NCI-H345 treated with DMSO at 0.1 percent for 48 hours (cell line): ENCODE measurements at regions not wholly inside any gene's neighbourhood (a gene's known extent, or its start where the extent isn't known, plus 50 kb on each side); places are given as distances from the start of the nearest gene placed in this dataset.
"Not testable (repeated sequence)": the region's sequence is repeated elsewhere in the genome, so short reads cannot be mapped to it uniquely, and the experiment has no call there.

Experiments used
- DNase-seq: peaks from one replicate; lab custom pipeline; 2025; ENCODE audit not compliant: unreplicated experiment; lab: John Stamatoyannopoulos, UW

DNA sequence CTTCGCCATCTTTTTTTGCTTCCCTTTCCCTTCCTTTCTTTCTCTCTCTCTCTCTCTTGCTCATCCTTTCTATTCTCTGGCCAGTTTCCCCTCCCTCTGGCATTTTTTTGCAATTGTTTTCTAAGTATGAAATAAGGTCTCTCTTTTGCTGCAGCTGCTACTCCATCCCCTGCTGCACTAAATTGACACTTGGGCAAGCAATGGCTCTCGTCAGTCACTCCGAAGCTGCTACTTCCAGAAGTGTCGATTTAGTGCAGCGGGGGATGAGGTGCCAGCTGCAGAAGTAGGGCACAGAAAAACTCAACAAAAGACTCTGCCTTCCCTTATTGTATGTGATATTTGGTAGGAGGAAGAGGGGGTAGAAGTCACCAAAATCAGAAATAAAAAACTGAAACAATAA is 642.3 kb downstream of the RWDD3 start:
- DNase-seq: peak; percentile 23

DNA sequence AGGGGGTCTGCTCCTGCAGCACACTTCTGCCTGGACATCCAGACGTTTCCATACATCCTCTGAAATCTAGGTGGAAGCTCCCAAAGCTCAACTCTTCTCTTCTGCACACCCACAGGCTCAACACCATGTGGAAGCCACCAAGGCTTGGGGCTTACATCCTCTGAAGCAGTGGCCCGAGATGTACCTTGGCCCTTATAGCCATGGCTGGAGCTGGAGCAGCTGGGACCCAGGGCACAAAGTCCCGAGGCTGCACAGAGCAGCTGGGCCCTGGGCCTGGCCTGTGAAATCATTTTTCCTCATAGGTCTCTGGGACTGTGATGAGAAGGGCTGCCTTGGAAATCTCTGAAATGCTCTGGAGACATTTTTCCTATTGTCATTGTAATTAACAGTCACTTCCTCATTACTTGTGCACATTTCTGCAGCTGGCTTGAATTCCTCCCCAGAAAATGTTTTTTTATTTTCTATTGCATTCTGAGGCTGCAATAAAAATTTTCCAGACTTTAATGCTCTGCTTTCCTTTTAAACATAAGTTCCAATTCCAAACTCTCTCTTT is 645.6 kb downstream of the RWDD3 start:
- DNase-seq: no peak

DNA sequence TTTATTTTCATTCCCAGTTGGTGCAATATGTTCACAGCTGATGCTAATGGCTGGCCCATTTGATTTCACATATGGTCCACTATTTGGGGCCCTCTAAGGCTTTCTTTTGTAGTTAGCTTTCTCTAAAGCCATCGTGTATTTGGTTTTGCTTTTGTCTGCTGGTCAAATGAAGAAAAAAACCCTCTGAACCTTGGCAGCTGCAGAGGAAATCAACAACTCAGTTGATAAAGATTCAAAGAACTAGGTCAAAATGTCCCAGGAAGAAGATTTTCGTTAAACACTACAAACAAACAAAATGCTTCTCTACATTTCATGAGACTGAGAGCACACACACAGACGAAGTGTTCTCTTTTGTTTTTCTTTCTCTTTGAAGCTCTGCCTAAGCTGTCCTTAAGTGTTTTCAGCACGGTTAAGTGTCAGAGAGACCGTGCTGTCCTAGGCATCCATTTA is 655.0 kb downstream of the RWDD3 start:
- peak; percentile 15 for DNase-seq

DNA sequence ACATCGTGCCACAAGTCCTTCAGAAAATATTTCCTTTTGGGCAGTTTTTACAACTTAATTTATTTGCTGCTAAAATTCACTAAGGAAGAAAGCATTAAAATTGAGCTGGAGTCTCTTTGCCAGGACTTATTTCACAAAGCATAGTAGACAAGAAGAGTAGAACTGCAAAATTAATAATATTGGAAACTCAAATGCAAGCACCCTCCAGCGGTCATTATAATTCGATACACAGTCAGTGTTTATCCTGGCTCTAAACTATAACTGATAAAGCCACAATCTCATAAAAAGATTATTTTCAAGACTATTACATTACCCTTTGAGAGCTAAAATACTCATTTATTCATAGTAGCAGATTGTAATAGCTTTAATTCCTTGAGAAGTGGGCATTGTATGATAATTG is 655.4 kb downstream of the RWDD3 start:
- no peak for DNase-seq

DNA sequence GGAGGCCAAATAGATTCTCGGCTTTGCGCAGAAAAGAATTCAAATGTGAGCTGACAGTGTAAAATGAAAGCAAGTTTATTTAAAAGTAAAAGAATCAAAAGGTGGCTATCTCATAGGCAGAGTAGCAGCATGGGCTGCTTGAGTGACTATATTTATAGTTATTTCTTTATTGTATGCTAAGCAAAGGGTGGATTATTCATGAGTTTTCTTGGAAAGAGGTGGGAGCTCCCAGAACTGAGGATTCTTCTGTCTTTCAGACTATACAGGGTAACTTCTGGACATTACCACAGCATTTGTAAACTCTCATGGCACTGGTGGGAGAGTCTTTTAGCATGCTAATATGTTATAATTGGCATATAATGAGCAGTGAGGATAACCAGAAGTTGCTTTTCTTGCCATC is 659.9 kb downstream of the RWDD3 start:
- DNase-seq: no peak

DNA sequence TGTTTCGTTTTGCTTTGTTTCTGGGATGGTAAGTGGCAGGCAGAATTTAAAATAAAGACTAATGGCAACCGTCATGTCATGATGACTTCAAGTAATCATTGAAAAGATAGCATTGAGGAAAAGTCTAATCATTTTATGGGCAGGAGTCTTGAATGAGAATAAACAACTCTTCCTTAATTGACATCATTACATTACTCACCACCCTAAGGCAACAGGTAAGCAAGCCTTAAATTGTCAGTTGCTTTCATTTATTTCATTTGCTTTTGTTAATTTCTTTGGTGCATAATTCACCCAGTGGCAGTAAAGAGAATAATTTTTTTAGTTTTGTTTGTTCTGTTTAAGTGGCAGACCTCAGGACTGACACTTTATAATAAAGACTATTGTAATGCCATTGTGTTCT is 669.0 kb downstream of the RWDD3 start:
- DNase-seq: no peak

DNA sequence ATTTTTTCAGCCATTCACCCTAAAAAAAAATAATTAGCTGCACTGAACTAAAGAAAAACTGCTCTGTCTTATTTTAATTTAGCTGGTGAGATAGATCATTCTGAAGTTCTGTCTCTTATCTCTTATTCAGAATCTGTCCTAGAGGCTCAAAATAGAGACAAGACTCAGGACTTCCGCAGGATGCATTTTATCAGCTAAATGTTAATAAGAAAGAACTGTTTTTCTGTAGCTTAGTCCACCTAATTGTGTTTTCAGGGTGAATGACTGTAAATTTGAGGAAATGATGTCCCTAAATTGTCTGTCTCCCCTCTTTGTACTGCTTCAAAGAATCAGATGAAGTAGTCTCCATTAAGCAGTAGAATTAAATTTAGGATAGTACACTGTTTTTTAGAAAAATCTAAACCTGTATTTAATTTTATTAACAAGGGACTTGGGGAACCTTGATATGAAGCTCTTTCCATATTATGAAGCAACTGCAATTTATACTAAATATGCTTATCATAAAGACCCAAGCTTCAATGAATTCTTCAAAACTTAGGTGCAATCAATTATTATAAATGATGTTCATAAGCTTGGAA is 671.9 kb downstream of the RWDD3 start:
- DNase-seq: no peak

DNA sequence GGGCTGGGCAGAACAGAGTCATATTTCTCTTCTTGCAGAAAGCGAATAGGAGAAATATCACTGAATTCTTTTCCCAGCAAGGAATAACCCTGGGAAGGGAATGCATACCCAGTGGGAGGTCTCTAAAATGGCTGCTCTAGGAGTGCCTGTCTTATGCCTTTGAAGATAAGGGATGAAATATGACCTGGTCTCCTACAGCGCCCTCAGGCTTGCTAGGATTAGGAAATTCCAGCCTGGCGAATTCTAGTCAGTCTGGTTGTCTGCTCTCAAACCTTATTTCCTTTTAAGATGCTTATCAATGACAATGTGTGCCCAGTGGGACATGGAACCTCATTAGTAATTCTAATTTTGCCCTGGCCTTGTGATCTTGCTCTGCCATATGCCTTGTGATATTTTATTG is 677.7 kb downstream of the RWDD3 start:
- DNase-seq: not testable (repeated sequence)

DNA sequence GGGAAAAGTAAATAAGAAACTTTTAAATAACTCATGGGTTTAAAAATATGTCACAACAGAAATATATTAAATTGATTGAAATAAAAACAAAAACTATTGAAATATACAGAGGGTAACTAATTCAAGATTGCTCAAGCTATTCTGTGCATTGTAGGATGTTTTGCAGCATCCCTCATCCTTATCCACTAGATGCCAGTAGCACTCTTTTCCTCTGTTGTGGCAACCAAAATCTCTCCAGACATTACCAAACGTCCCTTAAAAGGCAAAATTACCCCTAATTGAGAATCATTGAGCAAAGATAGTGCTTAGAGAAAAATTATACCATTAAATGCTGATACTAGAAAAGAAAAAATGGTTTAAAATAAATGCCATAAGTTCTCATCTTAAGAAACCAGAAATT is 682.6 kb downstream of the RWDD3 start:
- DNase-seq: no peak

DNA sequence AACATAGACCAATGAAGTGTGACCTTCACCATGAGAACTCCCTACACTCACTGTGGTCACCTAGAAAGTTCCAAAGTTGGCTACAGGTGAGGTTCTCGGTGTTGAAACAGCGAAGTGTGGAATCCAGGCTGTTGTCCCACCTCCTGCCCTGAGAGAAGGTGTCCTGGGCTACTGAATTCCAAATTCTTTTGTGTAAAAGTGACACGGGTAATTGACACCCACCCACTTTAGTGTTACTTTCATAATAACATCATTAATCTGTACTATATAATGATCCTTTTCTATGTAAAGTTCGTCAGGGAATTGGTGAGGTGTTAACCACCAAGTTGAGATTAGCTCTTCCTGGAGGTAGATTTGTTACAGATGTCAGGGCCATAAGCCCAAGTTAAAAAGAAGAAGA is 690.7 kb downstream of the RWDD3 start:
- no peak for DNase-seq

DNA sequence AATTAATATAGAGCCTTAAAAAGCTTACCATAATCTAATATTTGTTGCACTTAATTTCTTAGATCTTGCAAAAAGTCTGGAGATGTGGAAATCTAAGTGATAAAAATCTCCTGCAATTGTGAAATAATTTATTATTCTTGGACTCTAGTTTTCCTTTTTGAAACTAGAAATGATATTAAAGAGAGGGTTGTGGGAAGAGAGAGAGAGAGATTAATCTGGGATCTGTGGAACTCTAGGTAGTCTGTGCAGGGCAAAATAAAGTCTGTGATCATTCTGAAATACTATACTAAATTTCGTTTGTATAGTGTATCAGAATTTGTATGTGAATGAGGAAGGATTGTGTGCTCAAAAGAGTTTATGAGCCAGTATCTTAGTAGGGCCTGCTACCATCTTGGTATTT is 692.3 kb downstream of the RWDD3 start:
- DNase-seq: no peak

DNA sequence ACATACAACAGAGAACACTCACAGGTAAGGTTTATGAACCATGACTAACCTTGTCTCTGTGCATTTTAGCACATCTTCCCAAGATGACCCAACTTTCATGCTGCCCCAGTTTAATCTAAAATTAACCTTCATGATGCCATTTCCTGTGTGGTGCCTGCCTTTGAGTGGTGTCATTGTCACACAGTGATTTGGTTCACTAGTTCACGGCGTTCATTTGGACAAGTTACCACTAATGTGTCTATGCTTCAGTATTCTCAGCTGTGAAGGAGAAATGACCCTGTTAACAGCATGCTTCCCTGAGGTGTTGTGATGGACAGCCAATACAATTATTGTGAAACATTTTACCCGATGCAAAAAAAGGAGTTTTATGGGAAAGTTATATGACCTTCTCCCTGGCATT is 693.1 kb downstream of the RWDD3 start:
- DNase-seq: no peak

DNA sequence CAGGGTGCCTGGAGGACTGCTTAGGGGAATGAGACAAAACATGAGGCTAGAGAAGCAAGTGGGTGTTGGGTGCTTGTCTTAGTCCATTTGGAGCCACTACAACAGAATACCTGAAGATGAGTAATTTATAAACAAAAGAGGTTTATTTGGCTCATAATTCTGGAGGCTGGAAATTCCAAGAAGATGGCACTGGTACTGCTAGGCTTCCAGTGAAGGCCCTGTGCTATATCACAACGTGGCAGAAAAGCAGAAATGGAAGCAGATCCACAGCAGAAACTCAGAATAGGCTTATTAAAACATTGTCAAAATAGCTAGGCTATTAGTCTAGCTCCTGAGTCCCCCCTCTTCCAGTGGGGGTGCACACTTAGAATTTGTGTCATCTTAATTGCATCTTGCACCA is 701.7 kb downstream of the RWDD3 start:
- no peak for DNase-seq

DNA sequence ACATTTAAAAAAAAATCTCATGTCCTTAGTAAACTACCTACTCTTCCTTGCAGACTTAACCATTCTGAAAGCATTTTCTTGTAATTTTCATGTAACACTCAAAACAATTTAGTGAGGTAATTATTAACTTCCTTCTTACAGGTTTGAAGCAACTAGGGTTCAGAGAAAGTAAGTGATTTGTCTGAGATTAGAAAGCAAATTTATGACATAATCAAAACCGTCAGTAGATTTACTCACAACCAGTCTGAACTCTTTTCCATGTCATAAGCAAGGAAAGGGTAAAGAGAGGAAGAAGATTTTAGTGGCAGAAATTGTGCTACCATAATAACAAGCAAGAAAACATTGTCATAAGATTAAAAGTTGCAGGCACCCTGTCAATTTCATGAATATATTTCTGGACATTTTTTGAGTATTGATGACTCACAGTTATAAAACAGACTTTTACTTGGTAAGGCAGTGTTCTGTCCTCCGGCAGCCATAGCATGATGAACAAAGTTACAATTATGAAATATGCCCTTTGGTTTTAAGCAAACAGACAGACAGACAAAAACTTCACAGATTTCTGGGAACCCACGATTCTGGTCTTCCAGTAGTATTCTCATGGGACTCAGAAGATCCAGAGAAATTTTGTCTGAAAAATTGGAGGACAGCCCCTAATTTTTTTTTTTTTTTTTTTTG is 707.2 kb downstream of the RWDD3 start:
- DNase-seq: no peak

DNA sequence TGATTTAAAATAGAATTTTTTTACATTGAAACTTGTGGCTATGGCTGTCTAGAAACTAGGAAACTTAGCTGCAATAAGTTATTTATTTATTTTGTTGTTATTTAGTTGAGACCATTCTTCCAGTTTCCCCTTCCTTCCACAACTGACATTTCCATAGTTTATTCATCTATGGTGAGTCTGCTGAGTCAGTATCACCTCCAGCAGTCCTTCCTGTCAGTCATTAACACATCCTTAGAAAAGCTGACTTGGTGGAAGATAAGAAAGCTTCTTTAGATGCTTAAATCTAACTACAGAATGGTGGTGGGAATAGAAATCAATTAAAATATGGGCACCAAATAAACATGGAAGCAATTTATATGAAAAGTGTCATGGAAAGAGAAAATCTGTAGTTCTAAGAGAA is 714.0 kb downstream of the RWDD3 start:
- no peak for DNase-seq

DNA sequence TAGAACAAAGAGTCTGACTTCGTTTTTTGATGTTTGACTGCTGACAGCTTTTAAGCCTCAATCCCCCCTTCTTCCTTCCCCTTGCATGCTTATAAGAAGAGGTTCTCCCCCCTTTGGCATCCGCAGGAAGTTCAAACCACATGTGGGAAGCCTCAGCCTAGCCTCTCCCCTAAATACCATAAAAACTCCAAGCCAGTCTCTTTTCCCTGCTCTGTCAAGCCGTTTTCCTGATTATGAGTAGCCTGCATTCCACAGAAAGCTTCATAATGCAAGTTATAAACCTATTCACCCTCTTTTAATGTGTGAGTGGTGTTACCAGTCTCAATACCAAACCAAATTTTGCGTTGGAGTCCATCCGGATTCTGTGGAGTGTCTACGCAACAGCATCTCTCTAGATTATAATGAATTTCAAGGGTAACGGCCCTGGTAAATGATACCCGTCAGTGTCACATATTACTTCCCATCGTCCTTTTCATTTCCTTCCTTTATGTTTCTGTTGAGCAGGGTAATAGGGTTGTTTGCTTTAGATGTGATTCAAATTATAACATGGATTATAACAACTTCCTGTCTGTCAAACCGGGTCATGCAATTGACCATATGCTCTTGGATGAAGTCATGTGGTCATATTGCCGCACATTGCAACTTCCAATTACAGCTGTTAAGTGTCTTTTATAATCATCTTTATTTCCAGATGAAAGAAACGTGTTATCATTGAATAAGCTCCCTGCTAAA is 717.5 kb downstream of the RWDD3 start:
- no peak for DNase-seq

DNA sequence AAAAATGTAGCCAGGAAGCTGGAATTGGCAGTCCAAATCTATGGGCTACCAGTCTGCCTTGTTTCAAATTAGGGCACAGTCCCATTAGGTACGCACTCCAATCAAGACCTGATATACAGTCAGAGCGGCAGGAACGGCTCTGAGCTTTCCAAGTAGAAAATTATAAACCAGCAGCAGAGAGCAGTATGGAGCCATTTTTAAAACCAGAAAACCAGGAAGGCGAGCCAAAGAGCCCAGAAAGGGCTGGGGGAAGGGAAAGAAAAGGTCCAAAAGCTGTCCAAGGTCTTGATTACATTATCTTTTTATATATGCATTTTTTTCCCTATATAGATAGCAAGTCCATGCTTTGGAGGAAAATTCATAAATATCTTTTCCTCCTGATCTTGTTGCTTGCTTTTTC is 719.0 kb downstream of the RWDD3 start:
- DNase-seq: no peak

DNA sequence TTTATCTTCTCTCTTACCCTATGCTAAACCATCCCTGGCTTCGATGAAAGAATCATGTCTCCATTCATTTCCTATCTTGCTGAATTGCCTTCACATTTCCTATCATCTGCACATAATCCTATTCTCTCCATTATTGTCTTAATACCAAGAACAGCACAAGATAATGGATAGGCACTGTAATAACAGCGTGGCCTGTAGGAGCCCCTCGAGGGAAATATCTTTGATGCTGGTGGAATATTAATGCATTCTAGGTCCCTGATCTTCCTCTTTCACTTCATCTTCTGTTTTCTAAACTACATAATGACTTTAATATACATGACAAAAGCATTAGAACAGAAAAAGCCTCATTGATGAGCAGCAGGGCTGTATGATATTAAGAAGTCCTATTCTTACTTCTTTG is 720.6 kb downstream of the RWDD3 start:
- DNase-seq: no peak

DNA sequence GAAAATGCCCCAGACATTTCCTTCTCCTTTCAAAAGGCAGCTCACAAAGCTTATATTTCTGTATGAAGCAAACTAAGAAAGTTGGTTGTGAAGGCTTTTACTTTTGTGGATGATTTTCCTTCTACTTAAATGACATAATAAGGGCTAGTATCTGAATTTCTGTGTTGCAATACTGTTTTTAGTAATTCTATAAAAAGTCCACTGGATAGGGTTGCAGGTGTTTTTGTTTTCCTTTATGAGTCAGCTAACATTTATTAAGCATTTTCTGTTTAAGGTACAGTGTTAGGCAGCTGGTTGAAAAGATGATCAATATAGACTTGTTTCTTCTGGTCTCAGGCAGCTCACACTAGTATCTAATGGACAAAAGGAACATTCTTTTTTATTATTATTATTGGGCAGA is 722.2 kb downstream of the RWDD3 start:
- DNase-seq: no peak

DNA sequence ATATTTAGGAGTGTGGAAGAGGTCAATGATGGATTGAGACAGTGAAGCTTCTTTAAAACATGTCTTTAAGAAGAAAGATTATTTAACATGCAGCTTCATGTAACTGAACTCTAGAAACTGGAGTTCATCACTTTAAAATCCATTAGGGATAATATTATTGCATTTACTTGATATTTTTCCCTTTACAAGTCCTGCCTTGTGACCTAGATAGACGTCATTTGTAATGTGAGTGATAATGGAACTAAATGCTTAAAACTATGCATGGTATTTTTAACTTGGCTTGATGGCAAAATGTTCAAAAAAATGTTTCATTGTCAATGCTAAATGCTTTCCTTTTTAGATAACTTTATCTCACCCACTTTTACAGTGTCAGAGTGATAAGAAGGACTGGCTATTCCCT is 723.7 kb downstream of the RWDD3 start:
- no peak for DNase-seq

DNA sequence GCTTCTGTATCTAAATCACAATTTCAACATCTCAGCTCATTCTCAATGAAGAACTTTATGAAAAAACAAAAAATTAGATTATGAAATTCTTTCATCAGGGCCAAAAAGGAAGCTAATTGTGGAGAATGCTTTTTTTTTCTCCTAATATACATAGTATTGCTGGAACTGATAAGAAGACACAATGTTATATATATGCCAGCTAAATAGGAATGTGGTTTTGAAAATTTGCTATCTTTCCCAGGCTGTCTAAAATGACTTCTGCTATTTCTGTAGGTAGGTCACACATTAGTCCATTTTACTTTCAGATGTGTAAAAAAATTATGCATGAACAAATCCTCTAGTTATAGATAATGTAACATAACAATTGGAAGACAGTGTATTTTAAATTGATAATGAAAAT is 732.9 kb downstream of the RWDD3 start:
- DNase-seq: no peak

DNA sequence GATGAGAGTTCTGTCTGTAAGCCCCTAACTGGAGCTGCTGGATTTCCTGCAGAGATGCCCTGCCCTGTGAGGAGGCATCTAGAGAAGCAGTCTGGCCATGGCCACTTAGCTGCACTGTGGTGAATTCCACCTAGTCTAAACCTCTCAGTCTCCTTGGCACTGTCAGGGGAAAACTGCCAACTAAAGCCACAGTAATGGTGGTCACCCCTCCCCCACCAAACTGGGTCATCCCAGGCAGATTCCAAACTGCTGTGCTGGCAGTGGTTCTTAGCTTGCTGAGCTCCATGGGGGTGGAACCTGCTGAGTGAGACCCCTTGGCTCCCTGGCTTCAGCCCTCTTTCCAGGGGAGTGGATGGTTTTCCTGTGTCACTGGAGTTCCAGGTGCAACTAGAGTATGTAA is 740.6 kb downstream of the RWDD3 start:
- DNase-seq: no peak
